ENCODE measurements at regions not wholly inside any gene's neighbourhood (a gene's known extent, or its start where the extent isn't known, plus 50 kb on each side); places are given as distances from the start of the nearest gene placed in this dataset.
"Not testable (repeated sequence)": the region's sequence is repeated elsewhere in the genome, so short reads cannot be mapped to it uniquely, and the experiment has no call there.

DNA sequence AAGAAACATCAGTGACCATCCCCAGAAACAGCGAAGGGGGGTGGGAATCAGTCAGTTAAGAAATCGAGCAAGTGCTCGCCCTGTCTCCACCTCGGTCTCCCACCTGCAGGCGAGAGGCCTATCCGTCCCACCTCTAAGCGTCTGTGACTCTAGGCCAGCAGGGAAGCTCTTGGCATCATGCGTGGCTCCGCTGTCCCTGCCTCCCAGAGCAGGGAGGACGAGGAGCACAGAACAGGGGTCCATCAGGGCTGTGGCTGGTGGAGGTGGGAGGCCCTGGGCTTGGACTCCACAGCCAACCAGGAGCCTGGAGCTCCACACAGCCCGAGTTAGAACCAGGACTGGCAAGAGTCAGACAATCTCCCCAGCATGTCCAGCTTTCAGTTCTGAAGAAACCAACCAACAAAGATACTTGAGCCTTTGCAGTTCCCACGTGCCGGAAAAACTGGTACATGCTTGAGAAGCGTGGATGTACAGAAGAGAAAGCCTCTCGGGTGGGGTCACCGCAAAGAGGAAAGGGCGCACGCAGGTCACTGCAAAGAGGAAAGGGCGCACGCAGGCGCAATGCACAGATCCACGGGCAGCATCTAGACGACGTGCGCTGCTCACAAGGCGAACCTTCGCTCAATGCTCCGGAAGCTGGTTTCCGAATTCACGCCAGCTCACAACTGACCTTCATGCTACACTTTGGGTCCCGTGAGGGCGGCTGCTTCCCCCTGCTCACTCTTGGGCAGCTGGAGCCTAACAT is 104.5 kb upstream of the ALKAL2 start:
- Histone ChIP-seq H3K27ac (no peak overlapping the region), H3K27me3 (ENCODE audit: insufficient read depth, low read depth, severe bottlenecking) (no peaks in the 10 kb centered on the region), H3K36me3 (no peaks in the 10 kb centered on the region)

DNA sequence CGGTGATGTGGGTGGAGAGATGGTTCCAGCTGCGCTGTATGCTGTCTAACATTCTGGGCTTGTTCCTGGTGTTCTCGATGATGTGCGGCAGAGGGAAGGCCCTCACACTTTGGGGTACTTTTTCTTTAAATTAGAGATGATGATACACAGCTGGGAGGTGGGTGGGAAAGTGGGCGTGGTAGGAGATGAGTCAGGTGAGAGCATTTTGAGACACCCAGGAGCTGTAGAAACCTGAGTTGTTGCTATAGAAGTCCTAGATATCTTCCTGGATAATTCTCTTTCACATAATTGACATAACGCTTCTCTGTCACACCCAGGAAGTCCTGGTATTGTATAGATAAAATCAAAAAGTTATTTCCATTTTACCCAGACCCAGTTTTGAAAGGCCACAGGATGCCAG is 103.8 kb upstream of the ALKAL2 start:
- DNase-seq = no peak
- Histone ChIP-seq H3K36me3 (no peaks in the 10 kb centered on the region), H3K27me3 (ENCODE audit: insufficient read depth, low read depth, severe bottlenecking) (no peaks in the 10 kb centered on the region), H3K9me3 (ENCODE audit: severe bottlenecking) (no peaks in the 10 kb centered on the region), H3K27ac (no peak overlapping the region), H3K4me3 (ENCODE audit: low read depth, low read length) (no peak overlapping the region)
- TF ChIP-seq, protein P1, sequence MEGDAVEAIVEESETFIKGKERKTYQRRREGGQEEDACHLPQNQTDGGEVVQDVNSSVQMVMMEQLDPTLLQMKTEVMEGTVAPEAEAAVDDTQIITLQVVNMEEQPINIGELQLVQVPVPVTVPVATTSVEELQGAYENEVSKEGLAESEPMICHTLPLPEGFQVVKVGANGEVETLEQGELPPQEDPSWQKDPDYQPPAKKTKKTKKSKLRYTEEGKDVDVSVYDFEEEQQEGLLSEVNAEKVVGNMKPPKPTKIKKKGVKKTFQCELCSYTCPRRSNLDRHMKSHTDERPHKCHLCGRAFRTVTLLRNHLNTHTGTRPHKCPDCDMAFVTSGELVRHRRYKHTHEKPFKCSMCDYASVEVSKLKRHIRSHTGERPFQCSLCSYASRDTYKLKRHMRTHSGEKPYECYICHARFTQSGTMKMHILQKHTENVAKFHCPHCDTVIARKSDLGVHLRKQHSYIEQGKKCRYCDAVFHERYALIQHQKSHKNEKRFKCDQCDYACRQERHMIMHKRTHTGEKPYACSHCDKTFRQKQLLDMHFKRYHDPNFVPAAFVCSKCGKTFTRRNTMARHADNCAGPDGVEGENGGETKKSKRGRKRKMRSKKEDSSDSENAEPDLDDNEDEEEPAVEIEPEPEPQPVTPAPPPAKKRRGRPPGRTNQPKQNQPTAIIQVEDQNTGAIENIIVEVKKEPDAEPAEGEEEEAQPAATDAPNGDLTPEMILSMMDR (IDR thresholded peaks at IDR 0.05; ENCODE audit: low read depth, low read length) = no peak

More for the DNA sequence above, 104.5 kb upstream of the ALKAL2 start:
- TF ChIP-seq, protein P1 (IDR thresholded peaks at IDR 0.05; ENCODE audit: low read depth, low read length) = no peak
- DNase-seq = no peak
- Histone ChIP-seq H3K9me3 (ENCODE audit: severe bottlenecking) (no peaks in the 10 kb centered on the region), H3K4me3 (ENCODE audit: low read depth, low read length) (no peak overlapping the region)

DNA sequence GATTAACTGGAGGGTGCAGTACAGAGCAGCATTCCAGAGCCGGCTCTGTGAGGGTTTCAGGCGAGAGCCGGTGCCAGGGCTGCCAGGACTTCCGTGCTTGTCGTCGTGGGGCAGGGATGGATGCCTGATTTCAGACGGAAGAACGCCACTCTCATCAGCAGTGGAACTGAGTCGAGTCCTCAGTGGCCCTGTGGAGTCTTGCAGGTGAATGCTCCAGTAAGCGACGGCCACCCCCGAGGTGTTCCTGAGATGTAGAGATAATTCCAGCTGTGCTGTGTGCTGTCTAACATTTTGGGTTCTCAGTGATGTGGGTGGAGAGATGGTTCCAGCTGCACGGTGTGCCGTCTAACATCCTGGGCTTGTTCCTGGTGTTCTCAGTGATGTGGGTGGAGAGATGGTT is 103.1 kb upstream of the ALKAL2 start:
- Histone ChIP-seq H3K27me3 (ENCODE audit: insufficient read depth, low read depth, severe bottlenecking) (no peaks in the 10 kb centered on the region), H3K4me3 (ENCODE audit: low read depth, low read length) (no peak overlapping the region), H3K27ac (no peak overlapping the region), H3K36me3 (no peaks in the 10 kb centered on the region), H3K9me3 (ENCODE audit: severe bottlenecking) (no peaks in the 10 kb centered on the region)
- no peak for DNase-seq
- TF ChIP-seq, protein P1 (IDR thresholded peaks at IDR 0.05; ENCODE audit: low read depth, low read length) = no peak

DNA sequence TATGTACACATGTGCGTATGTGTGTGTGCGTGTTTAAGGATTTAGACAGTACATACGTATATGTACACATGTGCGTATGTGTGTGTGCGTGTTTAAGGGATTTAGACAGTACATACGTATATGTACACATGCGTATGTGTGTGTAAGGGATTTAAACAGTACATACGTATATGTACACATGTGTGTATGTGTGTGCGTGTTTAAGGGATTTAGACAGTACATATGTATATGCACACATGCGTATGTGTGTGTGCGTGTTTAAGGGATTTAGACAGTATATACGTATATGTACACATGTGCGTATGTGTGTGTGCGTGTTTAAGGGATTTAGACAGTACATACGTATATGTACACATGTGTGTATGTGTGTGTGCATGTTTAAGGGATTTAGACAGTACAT is 102.1 kb upstream of the ALKAL2 start:
- H3K27me3 ChIP-seq (ENCODE audit: insufficient read depth, low read depth, severe bottlenecking); H3K27ac ChIP-seq; DNase-seq; H3K9me3 ChIP-seq (ENCODE audit: severe bottlenecking); H3K36me3 ChIP-seq; H3K4me3 ChIP-seq (ENCODE audit: low read depth, low read length): not testable (repeated sequence)

DNA sequence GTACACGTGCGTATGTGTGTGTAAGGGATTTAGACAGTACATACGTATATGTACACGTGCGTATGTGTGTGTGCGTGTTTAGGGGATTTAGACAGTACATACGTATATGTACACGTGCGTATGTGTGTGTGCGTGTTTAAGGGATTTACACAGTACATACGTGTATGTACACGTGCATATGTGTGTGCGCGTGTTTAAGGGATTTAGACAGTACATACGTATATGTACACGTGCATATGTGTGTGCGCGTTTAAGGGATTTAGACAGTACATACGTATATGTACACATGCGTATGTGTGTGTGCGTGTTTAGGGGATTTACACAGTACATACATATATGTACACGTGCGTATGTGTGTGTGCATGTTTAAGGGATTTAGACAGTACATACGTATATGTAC is 100.9 kb upstream of the ALKAL2 start:
- not testable (repeated sequence) for H3K36me3 ChIP-seq; DNase-seq; H3K4me3 ChIP-seq (ENCODE audit: low read depth, low read length); H3K27ac ChIP-seq; H3K9me3 ChIP-seq (ENCODE audit: severe bottlenecking); H3K27me3 ChIP-seq (ENCODE audit: insufficient read depth, low read depth, severe bottlenecking)

DNA sequence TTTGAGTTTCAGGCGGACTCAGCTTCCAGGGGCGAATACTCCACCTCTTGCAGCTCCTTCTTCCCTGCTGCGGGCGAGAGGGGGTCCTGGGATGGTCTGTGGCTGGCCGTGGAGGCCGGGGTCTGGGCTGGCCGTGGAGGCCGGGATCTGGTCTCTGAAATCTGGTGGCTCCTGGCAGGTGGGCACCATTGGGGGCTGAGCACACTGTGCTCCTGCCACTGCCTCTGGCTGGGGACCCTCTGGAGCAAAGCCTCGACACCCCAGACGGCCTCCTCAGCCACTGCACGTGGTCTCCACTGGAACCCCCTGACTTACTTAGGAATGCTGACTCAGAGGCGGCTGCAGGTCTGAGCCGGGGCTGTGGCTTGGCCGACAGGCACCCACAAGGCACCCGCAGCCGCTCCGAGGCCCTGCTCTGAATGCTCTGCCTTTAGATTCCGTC is 100.1 kb upstream of the ALKAL2 start:
- Histone ChIP-seq H3K9me3 (ENCODE audit: severe bottlenecking) (no peaks in the 10 kb centered on the region), H3K27ac (no peak overlapping the region), H3K36me3 (no peaks in the 10 kb centered on the region), H3K27me3 (ENCODE audit: insufficient read depth, low read depth, severe bottlenecking) (no peaks in the 10 kb centered on the region), H3K4me3 (ENCODE audit: low read depth, low read length) (no peak overlapping the region)
- no peak for DNase-seq
- TF ChIP-seq, protein P1 (IDR thresholded peaks at IDR 0.05; ENCODE audit: low read depth, low read length) = no peak

Data from WERI-Rb-1 (cell line).